ENCODE measurements at regions not wholly inside any gene's neighbourhood (a gene's known extent, or its start where the extent isn't known, plus 50 kb on each side); places are given as distances from the start of the nearest gene placed in this dataset.

DNA sequence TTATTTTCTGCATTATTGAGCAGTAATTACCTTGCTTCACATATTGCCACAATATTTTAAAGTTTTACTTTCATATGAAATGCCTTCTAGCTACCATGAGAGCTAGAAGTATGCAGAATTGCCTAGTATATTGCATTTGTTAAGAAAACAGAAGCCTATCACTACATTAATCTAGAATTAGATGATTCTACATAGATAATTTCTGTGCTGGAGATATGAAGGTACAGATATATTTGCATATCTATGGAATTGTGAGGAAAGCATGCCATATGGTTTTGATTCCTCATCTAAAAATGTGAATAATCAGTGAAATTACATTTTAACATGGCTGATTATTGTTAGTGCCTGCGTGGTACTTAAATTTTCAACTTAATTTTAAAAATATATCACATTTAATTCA is 1418.3 kb downstream of the NCAM2 start:
- peaks cover 0 to 3% (median 0%) of the 10 kb centered on the region in 7 donors for H3K9me3 Mint-ChIP-seq

DNA sequence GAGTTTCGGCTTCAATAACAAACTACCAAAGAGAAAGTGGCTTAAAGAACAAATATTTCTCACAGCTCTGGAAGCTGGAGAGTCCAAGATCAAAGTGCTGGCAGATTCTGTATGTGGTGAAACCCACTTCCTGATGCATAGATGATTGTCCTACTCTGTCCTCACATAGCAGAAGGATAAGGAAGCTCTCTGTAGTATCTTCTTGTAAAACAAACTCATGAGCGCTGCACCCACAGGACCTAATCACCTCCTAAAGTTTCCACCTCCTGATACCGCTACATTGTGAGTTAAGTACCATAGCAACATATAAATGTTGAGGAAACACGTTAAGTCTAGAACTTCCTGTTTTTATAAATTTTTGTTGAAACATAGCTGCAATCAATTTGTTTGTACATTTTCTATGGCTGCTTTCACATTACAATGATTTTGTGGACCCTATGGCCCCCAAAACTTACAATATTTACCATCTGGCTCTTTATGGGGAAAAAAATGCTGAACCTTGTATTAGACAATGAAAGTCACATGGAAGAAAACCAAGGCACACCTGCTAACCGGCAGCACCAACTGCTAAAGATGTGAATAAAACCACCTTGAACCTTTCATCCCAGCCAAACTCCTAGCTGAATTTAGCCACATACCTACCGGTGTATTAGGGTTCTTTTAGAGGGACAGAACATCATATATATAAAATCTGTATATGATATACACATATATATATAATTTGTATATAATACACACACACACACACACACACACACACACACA is 1423.4 kb downstream of the NCAM2 start:
- Histone ChIP-seq H3K4me3 (replicated peaks in 1 of 3; ENCODE audit: low read depth in 2 of 3, low read length in 3 of 3) (no peak overlapping the region), H3K79me2 (ENCODE audit: insufficient read depth, low read length) (no peaks in the 10 kb centered on the region), H3K27ac (ENCODE audit: low read depth in 1 of 2, low read length in 2 of 2) (no peak overlapping the region), H3K4me2 (replicated peaks; ENCODE audit: extremely low read depth, low read length, poor library complexity, severe bottlenecking) (no peak overlapping the region), H2AFZ (ENCODE audit: insufficient read depth, low read depth, low read length, poor library complexity, severe bottlenecking) (no peak overlapping the region), H3K9ac (ENCODE audit: insufficient read depth, low read length, poor library complexity, severe bottlenecking) (no peak overlapping the region), H3K4me1 (ENCODE audit: control insufficient read depth in 1 of 2, insufficient read depth in 2 of 2, low read length in 2 of 2) (no peaks in the 10 kb centered on the region), H3K36me3 (replicated peaks in 1 of 2; ENCODE audit: control insufficient read depth in 1 of 2, insufficient read depth in 2 of 2, low read length in 2 of 2) (no peaks in the 10 kb centered on the region), H4K20me1 (ENCODE audit: insufficient read depth, low read length) (no peaks in the 10 kb centered on the region), H3K9me3 (replicated peaks in 1 of 2; ENCODE audit: control insufficient read depth in 1 of 2, insufficient read depth in 1 of 2, low read length in 2 of 2) (no peaks in the 10 kb centered on the region), H3K27me3 (ENCODE audit: control insufficient read depth in 2 of 2, insufficient read depth in 2 of 2, low read length in 2 of 2) (no peaks in the 10 kb centered on the region)
- no peak overlapping the region for H3K4me3 Mint-ChIP-seq
- no peaks in the 10 kb centered on the region for H3K36me3 Mint-ChIP-seq
- TF ChIP-seq, protein P1, sequence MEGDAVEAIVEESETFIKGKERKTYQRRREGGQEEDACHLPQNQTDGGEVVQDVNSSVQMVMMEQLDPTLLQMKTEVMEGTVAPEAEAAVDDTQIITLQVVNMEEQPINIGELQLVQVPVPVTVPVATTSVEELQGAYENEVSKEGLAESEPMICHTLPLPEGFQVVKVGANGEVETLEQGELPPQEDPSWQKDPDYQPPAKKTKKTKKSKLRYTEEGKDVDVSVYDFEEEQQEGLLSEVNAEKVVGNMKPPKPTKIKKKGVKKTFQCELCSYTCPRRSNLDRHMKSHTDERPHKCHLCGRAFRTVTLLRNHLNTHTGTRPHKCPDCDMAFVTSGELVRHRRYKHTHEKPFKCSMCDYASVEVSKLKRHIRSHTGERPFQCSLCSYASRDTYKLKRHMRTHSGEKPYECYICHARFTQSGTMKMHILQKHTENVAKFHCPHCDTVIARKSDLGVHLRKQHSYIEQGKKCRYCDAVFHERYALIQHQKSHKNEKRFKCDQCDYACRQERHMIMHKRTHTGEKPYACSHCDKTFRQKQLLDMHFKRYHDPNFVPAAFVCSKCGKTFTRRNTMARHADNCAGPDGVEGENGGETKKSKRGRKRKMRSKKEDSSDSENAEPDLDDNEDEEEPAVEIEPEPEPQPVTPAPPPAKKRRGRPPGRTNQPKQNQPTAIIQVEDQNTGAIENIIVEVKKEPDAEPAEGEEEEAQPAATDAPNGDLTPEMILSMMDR (IDR thresholded peaks at IDR 0.05), result no peak
- WGBS (ENCODE audit: insufficient coverage), result no CpG with 5 or more reads among the region's 6 CpGs
- H3K4me1 Mint-ChIP-seq, result no peaks in the 10 kb centered on the region
- H3K27me3 Mint-ChIP-seq (ENCODE audit: low read depth in 3 of 3), result no peaks in the 10 kb centered on the region
- intact Hi-C loops (cut with micrococcal nuclease), result no loop called here
- H3K27ac Mint-ChIP-seq, result no peak overlapping the region
- H3K9me3 Mint-ChIP-seq, result peaks cover 0 to 2% (median 0%) of the 10 kb centered on the region in 7 donors
- no peak for DNase-seq

More for the DNA sequence above, 1418.3 kb downstream of the NCAM2 start:
- Histone ChIP-seq H3K36me3 (replicated peaks in 1 of 2; ENCODE audit: control insufficient read depth in 1 of 2, insufficient read depth in 2 of 2, low read length in 2 of 2) (no peaks in the 10 kb centered on the region), H3K4me2 (replicated peaks; ENCODE audit: extremely low read depth, low read length, poor library complexity, severe bottlenecking) (no peak overlapping the region), H3K27ac (ENCODE audit: low read depth in 1 of 2, low read length in 2 of 2) (no peak overlapping the region), H2AFZ (ENCODE audit: insufficient read depth, low read depth, low read length, poor library complexity, severe bottlenecking) (no peak overlapping the region), H3K4me3 (replicated peaks in 1 of 3; ENCODE audit: low read depth in 2 of 3, low read length in 3 of 3) (no peak overlapping the region), H3K4me1 (ENCODE audit: control insufficient read depth in 1 of 2, insufficient read depth in 2 of 2, low read length in 2 of 2) (no peaks in the 10 kb centered on the region), H3K27me3 (ENCODE audit: control insufficient read depth in 2 of 2, insufficient read depth in 2 of 2, low read length in 2 of 2) (no peaks in the 10 kb centered on the region), H3K9me3 (replicated peaks in 1 of 2; ENCODE audit: control insufficient read depth in 1 of 2, insufficient read depth in 1 of 2, low read length in 2 of 2) (no peaks in the 10 kb centered on the region), H3K79me2 (ENCODE audit: insufficient read depth, low read length) (no peaks in the 10 kb centered on the region), H4K20me1 (ENCODE audit: insufficient read depth, low read length) (no peaks in the 10 kb centered on the region), H3K9ac (ENCODE audit: insufficient read depth, low read length, poor library complexity, severe bottlenecking) (no peak overlapping the region)
- intact Hi-C loops (cut with micrococcal nuclease), result no loop called here
- Mint-ChIP-seq H3K4me1 (no peaks in the 10 kb centered on the region), H3K4me3 (no peak overlapping the region), H3K27me3 (ENCODE audit: low read depth in 3 of 3) (peaks cover 0 to 1% (median 0%) of the 10 kb centered on the region in 3 donors), H3K36me3 (no peaks in the 10 kb centered on the region), H3K27ac (no peak overlapping the region)
- TF ChIP-seq, protein P1 (IDR thresholded peaks at IDR 0.05), result no peak
- no peak for DNase-seq
- WGBS (ENCODE audit: insufficient coverage), result no CpG with 5 or more reads among the region's 1 CpG
